ENCODE measurements at regions not wholly inside any gene's neighbourhood (a gene's known extent, or its start where the extent isn't known, plus 50 kb on each side); places are given as distances from the start of the nearest gene placed in this dataset.
"Not testable (repeated sequence)": the region's sequence is repeated elsewhere in the genome, so short reads cannot be mapped to it uniquely, and the experiment has no call there.

DNA sequence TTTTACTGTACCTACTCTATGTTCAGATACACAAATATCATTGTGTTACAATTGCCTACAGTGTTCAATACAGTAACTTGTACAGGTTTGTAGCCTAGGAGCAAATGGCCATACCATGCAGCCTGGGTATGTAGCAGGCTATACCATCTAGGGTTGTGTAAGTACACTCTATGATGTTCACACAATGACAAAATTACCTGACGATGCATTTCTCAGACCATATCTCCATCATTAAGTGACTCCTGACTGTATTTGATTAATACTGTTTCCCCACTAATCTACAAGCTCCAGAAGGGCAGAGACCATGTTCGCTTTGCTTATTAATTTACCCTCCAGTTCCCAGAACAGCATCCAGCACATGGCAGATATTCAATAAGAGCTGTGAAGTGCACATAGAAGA lies 372.2 kb downstream of the METTL4 start:
- no peak for DNase-seq

DNA sequence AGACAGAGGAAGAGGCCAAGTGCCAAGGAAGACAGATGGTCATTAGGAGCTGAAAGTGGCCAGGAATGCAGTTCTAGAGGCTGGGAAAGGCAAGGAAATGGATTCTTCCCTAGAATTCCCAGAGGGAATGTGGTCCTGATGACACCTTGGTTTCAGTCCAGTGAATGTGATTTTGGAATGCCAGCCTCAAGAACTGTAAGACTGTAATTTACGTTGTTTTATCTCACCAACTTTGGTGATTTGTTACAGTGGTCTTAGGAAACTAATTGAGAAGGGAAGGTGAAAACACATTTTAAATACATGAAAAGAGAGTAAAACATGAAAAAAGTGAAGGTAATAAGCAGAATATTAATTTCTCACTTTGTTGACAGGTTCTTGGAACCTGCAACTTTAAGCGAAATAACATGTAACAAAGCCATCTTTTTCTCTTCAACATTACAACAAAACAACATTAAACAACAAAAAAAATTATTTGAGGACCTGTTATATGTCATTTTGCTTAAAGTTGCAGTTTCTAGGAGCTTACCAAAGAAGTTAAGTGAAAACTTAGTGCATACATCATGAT lies 370.2 kb downstream of the METTL4 start:
- peak; percentile 15 for DNase-seq

DNA sequence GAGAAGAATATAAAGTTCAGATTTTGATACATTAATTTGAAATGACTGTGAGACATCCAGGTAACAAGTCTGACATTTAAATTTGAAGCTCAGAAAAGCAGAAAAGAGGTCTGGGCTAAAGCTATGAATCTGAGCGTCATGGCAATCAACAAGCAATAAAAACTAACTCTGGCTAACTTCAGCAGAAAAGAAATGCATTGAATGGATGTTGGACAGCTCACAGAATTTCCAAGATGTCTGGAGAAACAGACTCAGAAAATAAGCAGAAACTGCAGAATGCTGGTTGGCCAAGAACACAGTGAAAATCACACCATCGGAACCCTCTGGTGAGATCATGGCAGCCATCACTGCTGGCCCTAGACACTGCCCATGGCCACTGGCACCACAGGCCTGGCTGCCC lies 366.6 kb downstream of the METTL4 start:
- DNase-seq, result no peak

DNA sequence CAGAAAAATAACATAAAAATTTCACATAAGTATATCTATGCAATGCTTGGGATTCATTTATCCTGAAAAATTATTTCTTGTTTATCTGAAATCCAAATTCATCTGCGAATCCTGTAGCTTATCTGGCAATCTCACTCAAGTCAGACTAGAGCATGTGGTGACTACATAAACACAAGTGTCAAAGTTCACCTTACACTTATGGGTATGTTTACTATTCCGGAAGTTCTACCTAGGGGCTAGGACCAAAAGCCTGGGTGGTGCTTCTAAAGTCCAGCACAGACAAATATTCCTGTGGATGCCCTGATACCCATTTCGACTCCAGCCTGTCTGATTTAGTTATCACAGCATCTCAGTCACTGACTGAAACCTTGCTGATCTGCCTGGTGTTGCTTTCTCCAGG lies 364.0 kb downstream of the METTL4 start:
- no peak for DNase-seq

DNA sequence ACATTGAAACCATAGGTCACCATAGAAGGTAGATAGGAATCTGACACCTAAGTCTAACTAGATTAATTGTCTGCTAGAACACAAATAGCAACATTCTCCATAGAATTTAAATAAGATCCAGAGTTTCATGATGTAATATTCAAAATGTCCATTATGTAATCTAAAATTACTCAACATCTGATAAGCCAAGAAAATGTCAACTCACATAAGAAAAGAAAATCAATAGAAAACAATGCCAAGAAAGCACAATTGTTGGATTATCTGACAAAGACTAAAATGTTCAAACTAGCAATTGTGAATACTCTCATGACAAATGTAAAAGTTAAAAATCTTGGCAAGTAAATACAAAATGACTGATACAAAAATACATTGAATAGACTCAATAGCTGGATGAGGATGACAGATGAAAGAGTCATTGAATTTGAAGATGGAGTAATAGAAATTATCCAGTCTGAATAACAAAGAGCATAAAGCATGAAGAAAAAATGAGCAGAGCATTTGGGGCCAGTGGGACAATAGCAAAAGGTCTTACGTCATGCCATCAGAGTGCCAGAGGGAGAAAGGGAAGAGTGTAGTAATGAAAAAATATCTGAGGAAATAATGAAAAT lies 358.6 kb downstream of the METTL4 start:
- no peak for DNase-seq

DNA sequence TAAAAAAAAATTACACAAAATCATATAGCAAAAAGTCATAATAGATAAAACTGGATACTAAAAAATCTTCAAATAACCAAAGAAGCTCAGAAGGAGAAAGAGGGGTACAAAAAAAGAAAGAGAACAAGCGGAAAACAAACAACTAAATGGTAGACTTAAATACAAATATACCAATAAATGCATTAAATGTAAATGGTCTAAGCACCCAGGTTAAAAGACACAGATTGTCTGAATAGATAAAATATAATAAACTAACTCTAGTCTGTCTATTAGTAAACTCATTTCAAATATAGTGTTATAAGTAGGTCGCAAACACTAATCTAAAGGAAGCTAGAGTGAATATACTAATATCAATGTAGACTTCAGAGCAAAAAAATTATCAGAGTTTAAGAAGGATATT lies 357.4 kb downstream of the METTL4 start:
- no peak for DNase-seq

DNA sequence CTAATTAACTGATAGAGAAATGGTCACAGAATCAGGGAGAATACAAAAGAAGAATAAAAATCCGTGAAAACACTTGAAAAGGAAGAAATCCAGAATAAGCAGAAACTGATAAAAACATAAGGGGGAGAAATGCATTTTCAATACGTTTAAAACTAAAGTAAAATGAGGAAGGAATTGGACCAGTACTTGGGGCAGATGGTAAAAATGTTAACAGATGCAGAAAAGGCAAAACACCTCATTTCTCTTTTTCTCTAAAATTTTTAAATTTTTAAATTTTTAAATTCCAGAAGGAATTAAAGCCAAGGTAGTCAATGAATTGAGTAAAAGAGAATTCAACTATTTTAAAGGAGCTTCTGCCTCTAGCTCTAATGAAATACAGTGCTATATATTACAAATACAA lies 353.9 kb downstream of the METTL4 start:
- no peak for DNase-seq

DNA sequence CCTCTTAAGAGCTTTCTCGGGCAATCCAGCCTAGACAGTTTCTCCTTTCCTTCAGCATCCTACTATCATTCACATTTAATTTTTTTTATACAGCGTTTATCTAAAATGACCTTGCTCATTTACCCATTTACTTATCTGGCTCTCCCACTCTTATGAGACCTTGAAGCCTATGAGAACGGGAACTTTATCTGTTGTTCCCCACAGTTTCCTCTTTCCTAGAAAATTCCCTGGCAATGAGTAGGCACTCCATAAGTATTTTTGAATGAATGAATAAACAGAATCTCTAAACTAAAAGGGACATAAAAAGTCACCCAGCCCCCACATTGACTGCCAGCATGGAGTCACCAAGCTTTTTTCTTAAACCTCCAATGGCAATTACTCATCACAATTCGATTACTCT lies 353.2 kb downstream of the METTL4 start:
- no peak for DNase-seq

DNA sequence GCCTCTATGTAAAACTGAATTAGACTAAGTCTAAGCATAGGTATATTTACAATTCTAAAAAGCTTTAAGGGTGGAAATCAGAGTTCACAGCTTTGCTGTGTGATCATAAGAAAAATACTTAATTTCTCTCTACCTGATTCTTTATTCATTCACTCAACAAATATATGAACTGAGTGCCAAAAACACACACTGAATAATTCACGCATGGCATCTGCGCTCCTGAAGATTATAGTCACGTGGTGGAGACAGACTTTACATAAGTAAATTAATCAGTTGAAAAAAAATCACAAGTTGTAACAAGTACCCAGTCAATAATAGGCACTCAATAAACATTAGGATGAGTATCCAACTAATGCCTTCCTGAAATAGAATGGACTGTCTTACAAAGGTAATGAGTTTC lies 351.6 kb downstream of the METTL4 start:
- DNase-seq, result no peak

DNA sequence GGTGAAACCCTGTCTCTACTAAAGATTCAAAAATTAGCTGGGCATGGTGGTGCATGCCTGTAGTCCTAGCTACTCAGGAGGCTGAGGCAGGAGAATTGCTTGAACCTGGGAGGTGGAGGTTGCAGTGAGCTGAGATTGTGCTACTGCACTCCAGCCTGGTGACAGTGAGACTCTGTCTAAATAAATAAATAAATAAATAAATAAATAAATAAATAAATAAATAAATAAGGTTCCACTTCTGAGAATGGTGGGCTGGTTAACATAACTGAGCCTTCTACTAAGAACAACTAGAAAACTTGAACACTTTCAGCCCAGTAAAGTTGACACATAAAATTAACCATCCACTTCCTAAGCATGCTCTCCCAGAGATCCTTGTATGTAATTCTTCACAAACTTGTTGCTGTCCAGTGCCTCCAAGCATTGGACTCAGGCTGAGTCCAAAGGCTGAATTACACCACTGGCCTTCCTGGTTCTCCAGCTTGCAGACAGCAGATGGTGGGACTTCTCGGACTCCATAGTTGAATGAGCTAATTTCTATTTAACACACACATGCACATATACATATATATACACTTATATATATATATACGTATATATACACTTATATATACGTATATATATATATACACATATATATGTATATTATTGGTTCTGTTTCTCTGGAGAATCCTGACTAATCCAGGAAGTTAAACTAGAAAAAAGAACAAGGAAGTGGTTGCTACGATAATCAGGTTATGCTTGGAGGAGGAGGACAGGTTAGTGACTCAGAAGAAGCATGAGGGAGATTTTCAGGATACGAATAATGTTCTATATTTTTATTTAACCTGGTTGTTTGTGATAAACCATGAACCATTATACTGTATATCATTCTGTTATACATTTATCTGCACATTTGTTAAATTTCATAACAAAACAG lies 348.8 kb downstream of the METTL4 start:
- DNase-seq, result no peak

DNA sequence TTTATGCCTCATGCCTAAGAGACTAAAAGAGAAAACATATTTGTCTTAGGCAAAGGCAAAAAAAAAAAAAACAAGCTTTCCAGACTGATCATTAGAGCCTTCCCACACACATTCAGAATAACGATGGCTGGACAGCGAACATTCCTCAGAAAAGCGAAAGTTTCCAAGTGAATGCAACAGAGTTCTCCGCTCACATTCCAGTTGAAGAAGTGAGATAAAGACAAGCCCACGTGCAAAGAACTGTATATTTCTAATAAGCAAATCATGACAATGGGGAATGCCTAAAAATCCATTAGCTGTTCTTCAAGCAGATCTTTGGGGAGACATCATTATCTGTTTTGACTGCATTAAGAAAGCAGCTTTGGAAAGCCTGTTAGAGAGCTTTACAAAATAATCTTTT lies 347.9 kb downstream of the METTL4 start:
- peak; percentile 42 for DNase-seq

DNA sequence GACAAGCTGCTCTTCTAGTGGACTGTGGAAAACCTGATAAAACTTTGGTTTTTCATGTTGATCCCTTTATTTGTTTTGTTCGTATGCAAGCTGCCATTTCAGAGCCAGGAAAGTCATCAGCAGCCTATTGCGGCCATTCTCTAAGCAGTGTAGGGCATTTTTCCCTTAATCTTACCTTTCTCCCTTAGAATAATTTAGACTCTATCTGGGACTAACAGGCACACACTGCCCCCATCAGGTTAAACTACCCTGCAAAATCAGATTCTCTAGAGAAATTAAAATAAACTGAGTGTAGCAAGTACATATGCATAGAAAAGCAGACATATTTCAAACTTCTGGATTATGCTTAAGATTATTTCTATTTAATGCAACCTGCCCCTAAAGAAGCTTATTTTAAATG lies 347.5 kb downstream of the METTL4 start:
- peak; percentile 61 for DNase-seq

DNA sequence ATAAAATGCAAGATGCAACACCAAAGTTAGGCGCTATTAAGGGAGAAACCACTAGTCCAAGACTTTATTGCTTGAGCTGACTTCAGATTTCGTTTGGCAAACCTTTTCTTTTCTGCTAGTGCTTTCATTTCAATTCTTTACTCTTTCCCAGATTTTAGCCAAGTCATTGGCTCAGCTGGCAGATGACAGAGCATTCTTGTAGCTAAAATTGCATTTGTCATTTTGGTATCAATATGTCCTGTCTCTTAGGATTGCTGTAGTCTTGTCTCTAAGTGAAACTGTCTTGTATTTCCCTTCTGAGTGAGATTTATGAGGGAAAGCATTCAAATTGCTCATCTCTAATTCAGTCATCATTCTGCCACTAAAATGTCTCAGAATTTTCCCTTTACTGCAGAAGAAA lies 335.1 kb downstream of the METTL4 start:
- peak; percentile 25 for DNase-seq

DNA sequence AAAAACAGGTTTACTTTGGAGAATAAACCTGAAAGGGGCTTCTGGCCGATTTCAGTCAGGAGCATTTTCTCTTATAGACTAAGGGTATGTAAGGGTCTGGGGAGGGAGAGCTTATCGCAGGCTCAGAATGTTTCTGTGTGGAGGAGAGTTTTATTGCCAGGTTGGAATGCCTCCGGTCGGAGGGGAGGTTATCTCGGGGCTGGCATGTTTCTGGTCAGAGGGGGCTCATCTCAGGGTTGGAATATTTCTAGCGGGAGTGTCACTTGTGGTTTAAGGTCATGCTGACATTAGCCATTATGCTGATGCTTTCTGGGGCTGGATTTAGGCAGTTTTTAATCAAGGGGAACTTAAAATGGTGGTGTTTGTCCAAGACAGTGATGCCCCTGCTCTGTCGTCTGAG lies 333.6 kb downstream of the METTL4 start:
- no peak for DNase-seq

DNA sequence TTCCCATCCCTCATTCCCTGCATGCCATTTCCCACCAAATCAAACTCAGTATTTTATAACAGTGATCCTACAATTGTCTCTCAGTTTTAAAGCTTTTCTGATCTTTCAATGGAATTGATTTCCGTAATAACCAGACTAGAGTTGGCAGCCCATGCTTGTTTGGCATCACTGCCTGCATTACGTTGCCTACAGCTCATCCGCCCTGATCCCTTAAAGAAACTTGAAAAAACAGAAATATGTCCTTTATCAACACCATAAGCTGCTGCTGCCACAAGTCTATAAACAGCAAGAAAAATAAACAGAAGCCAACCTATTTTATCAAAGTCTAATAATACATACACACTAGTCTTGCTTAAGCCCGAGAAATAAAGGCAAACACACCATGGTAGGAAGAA lies 331.0 kb downstream of the METTL4 start:
- DNase-seq, result no peak

DNA sequence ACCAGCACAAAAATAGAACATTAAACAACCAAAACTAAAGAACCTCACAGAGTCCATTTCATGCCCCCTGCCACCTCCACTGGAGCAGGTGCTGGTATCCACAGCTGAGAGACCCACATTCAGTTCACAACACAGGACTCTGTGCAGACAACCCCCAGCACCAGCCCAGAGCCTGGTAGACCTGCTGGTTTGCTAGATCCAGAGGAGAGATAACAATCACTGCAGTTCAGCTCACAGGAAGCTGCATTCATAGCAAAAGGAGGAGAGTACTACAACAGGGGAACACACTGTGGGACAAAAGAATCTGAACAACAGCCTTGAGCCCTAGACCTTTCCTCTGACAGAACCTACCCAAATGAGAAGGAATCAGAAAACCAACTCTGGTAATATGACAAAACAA lies 326.7 kb downstream of the METTL4 start:
- no peak for DNase-seq

DNA sequence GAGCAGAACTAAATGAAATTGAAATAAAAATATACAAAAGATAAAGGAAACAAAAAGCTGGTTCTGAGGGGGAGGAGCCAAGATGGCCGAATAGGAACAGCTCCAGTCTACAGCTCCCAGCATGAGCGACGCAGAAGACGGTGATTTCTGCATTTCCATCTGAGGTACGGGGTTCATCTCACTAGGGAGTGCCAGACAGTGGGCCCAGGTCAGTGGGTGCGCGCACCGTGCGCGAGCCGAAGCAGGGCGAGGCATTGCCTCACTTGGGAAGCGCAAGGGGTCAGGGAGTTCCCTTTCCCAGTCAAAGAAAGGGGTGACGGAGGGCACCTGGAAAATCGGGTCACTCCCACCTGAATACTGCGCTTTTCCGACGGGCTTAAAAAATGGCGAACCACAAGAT lies 324.2 kb downstream of the METTL4 start:
- DNase-seq, result not testable (repeated sequence)

DNA sequence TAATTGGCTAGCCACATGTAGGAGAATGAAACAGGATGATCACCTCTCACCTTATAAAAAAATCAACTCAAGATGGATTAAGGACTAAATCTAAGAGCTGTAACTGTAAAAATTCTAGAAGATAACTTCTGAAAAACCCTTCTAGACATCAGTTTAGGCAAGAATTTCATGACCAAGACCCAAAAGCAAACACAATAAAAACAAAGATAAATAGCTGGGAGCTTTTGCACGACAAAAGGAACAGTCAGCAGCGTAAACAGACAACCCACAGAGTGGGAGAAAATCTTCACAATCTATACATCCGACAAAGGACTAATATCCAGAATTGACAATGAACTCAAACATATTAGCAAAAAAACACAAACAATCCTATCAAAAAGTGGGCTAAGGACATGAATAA lies 316.3 kb downstream of the METTL4 start:
- no peak for DNase-seq

DNA sequence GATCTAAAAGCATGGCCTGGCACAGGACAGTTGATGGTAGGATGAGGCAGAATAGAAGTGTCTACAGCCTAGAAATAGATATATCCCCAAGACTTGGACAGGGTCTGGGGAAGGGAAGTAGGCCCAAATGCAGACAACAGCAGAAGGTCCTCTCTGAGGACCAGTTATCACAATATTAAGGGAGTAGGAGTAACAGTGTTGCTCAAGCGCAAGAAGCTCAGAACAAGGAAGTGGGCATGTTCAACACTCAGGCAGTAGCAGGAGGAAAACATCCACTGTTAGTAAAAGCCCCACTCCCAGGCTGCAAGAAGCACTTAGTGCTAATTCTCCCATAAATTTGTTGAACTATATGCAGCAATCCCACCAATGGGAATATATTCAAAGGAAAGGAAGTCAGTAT lies 314.7 kb downstream of the METTL4 start:
- no peak for DNase-seq

DNA sequence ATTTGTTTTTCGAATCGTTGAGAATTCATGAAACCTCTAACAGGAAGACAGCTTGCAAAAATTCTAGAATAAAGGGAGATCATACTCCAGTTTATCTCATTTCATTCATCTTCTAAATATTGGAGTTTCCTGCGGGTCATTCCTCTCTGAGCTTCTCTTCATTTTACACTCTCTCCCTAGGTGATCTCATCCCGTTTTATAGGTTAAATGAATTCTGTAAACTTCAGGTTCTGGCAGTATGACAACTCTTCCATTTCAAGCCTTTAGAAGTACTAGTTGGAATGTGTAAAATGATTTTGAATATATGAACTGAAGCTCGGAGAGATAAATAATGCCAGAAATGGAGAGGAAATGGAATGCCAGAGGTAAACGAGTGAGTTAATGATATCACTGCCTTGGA lies 312.4 kb downstream of the METTL4 start:
- peak; percentile 15 for DNase-seq

DNA sequence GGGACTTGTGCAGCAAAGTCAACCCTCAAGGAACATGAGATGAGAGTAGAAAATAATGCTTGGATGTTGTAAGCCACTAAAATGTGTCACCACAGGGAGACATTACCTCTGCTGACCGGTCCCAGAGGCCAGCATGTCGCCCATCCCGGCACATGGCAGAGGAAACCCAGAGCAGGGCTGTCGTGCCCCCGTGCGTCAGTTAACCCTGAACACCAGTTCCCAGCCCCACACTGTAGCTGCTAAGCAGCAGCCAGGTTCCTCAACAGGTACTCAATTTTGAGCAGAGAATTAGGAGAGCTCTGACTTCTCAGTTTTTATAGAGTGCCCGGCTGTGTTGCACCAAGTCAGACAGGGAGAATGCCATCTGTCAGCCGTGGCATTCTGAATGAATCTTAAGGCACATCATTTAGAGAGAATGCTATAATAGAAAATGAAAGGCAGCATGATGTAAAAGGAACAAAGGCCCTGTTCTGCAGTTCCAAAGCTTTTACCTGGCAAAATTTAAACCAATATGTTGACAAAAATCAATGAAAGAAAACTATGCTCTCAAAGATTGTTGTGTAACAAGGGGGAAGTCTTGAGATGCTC lies 307.9 kb downstream of the METTL4 start:
- DNase-seq, result no peak

DNA sequence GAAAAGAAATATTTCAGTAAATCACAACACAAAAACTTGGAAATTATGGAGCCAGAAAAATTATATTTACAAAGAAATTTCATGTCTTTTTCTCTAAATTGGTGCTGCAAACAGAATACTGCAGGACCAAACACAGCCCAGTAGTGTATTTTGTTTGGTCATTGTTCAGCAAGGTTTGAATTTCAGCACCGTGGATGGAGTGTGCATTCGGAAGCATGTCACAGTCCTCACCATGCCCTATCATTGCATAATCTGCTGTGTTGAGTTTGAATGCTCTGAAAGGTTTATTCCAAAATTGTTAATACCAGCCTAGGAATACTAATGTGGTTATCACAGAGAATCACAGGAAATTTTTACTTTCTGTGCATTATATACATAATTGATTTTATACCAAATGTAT lies 296.7 kb downstream of the METTL4 start:
- DNase-seq, result no peak

DNA sequence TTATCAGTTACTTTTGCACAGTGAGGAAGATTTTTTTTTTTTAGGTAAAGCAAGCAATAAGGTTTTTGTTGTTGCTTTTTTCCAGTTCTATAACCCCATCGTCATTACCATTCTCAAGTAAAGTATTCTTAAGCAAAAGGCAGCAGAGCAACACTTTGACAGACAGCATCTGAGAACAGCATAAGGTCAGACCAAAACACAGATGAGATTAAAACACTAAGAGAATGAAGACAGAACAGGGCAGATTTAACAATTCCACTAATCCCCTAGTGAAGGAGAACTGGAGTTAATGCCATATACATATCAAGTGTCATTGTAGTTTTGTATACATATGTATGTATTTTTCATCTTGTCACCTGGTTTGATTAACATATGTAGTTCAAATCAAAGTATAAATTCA lies 290.2 kb downstream of the METTL4 start:
- DNase-seq, result no peak
